Activated T-helper 17 cell treated with anti-CD3 and anti-CD28 coated beads, Interleukin-2, amount 50 U/mL, for 72 hours (primary cell): ENCODE measurements at regions not wholly inside any gene's neighbourhood (a gene's known extent, or its start where the extent isn't known, plus 50 kb on each side); places are given as distances from the start of the nearest gene placed in this dataset.
"Not testable (repeated sequence)": the region's sequence is repeated elsewhere in the genome, so short reads cannot be mapped to it uniquely, and the experiment has no call there.

ENCODE experiments used
- ATAC-seq: fragments of 150-1000 bp; cut with Tn5 transposase; replicated peaks from 2 replicates; pipeline ENCODE4 v1.10.0; 2021; ENCODE audit warnings: mild to moderate bottlenecking, moderate library complexity
- H3K27ac Mint-ChIP-seq: one replicate; pipeline ENCODE4 v1.8.0; 2022; ENCODE audit warnings: mixed read lengths
- H3K27me3 Mint-ChIP-seq: one replicate; pipeline ENCODE4 v1.8.0; 2022; ENCODE audit warnings: mixed read lengths
- H3K36me3 Mint-ChIP-seq: one replicate; pipeline ENCODE4 v1.8.0; 2022; ENCODE audit warnings: low read depth, mild to moderate bottlenecking, mixed read lengths
- H3K4me1 Mint-ChIP-seq: one replicate; pipeline ENCODE4 v1.8.0; 2022; ENCODE audit warnings: mixed read lengths
- H3K4me3 Mint-ChIP-seq: one replicate; pipeline ENCODE4 v1.8.0; 2022; ENCODE audit warnings: mild to moderate bottlenecking, mixed read lengths
- H3K9me3 Mint-ChIP-seq: one replicate; pipeline ENCODE4 v1.8.0; 2022; ENCODE audit warnings: mixed read lengths

GRCh38 chr2:87183373-87183772 is 161.7 kb upstream of the PLGLB1 start:
- H3K4me1 Mint-ChIP-seq, H3K36me3 Mint-ChIP-seq, H3K4me3 Mint-ChIP-seq, ATAC-seq, H3K27ac Mint-ChIP-seq, H3K27me3 Mint-ChIP-seq, H3K9me3 Mint-ChIP-seq: not testable (repeated sequence)

- not testable (repeated sequence) for ATAC-seq, H3K4me1 Mint-ChIP-seq, H3K27me3 Mint-ChIP-seq, H3K27ac Mint-ChIP-seq, H3K4me3 Mint-ChIP-seq, H3K36me3 Mint-ChIP-seq, H3K9me3 Mint-ChIP-seq
Measured at GRCh38 chr2:87184260-87184659, 162.6 kb upstream of the PLGLB1 start.

- not testable (repeated sequence) for H3K36me3 Mint-ChIP-seq, ATAC-seq, H3K27ac Mint-ChIP-seq, H3K4me1 Mint-ChIP-seq, H3K27me3 Mint-ChIP-seq, H3K4me3 Mint-ChIP-seq, H3K9me3 Mint-ChIP-seq
Measured at GRCh38 chr2:87189214-87189613, 167.6 kb upstream of the PLGLB1 start.

GRCh38 chr2:87193336-87193735 is 171.7 kb upstream of the PLGLB1 start:
- H3K9me3 Mint-ChIP-seq, H3K27me3 Mint-ChIP-seq, H3K4me3 Mint-ChIP-seq, H3K27ac Mint-ChIP-seq, H3K36me3 Mint-ChIP-seq, H3K4me1 Mint-ChIP-seq: not testable (repeated sequence)
- peak; percentile 79 for ATAC-seq

- H3K27ac Mint-ChIP-seq, H3K9me3 Mint-ChIP-seq, H3K36me3 Mint-ChIP-seq, H3K4me1 Mint-ChIP-seq, H3K4me3 Mint-ChIP-seq, ATAC-seq, H3K27me3 Mint-ChIP-seq: not testable (repeated sequence)
Measured at GRCh38 chr2:87194254-87194999, 172.8 kb upstream of the PLGLB1 start.

DNA sequence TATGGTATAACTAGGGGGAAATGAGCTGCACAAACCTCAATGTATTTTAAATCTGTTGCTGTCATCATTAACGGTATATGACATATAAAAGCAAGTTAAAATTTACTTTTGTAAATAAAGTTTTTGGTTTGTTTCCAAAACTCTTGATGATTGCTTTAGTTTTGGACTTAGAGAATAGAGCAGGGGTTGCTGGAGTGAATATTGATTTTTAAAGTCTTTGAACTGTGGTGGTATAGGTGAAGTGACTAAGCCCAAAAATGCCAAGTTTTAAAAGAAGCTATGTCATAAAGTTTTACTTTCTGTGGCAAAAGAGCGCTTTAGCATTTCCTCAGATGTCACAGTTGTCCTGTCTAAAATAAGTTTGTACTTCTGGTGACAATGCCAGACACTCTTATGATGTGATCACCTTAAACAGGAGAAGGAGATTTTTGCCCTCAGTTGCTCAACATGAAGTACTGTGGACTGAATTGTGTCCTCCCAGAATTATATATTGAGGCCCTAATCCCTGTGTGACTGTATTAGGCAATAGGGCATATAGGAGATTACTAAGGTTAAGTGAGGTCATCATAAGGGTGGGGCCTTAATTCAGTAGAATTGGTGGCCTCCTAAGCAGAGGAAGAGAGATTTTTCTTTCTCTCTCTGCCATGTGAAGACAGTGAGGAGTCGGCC is 175.2 kb upstream of the PLGLB1 start:
- not testable (repeated sequence) for ATAC-seq, H3K27ac Mint-ChIP-seq, H3K36me3 Mint-ChIP-seq, H3K9me3 Mint-ChIP-seq, H3K4me1 Mint-ChIP-seq, H3K4me3 Mint-ChIP-seq, H3K27me3 Mint-ChIP-seq

DNA sequence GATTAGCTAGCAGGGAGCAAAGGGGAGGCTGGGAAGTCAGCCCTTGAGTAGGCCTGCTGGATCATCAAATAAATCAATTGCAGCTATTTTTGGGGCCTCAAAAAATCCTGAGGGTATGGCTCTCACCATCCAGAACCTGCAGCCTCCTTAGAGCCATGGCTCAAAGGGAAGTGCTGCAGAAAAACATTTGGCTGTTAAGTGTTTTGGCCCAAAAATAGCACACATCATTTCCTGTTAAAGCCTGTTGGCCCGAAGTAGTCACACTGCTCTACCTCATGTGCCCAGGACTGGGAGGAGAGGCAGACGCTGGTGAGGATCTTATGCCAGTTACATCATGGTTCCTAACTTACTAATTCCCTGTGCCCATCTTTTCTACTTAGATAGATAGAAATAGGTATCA is 176.8 kb upstream of the PLGLB1 start:
- not testable (repeated sequence) for H3K27ac Mint-ChIP-seq, H3K4me3 Mint-ChIP-seq, H3K36me3 Mint-ChIP-seq, H3K4me1 Mint-ChIP-seq, H3K27me3 Mint-ChIP-seq, H3K9me3 Mint-ChIP-seq, ATAC-seq

DNA sequence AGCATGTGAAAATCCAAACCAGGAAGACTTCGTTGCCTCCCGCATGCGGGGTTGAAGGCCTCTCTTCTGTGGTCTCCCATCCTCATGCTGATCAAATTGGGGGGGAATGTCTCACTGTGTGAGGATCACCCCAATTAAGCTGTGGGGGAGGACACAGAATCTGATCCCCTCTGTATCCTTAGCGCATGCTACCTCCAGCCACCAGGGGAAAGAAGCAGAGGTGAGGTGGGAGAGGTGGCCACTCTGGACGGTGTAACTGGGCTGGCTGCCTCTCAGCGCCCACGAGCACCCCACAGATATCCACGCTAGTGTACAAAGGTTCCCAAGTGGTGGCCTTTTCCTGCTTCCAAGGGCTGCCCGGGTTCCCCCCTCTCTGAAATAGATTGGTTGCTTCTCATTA is 177.6 kb upstream of the PLGLB1 start:
- not testable (repeated sequence) for H3K9me3 Mint-ChIP-seq, H3K27ac Mint-ChIP-seq, ATAC-seq, H3K36me3 Mint-ChIP-seq, H3K27me3 Mint-ChIP-seq, H3K4me3 Mint-ChIP-seq, H3K4me1 Mint-ChIP-seq

DNA sequence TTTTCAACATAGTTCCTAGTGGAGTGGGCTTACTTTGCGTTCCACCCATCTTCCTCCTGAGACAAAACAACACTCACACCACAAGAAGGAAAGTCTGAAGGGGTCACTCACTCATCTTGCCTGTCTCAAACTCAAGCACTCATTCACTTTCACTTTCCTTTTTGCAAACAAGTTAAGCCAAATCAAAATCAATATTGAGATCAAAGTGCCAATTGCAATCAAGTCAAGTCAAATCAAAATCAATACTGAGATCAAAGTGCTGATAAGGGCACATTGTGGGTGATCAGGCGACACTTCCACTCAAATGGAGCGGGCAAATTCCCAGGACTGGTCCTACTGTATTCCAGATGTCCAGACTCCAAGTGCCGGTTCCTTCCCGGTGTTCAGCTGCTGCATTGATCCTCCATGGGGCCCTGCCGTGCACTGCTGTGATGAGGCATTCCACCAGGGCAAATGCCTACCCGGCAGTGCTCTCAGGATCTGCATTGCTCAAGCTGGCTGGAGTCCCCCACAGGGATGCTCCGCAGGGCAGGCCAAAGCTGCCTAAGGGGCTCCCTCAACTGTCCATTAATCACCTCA is 183.0 kb upstream of the PLGLB1 start:
- not testable (repeated sequence) for H3K36me3 Mint-ChIP-seq, ATAC-seq, H3K9me3 Mint-ChIP-seq, H3K4me3 Mint-ChIP-seq, H3K4me1 Mint-ChIP-seq, H3K27ac Mint-ChIP-seq, H3K27me3 Mint-ChIP-seq

GRCh38 chr2:87212938-87213337 is 191.3 kb upstream of the PLGLB1 start:
- not testable (repeated sequence) for H3K36me3 Mint-ChIP-seq, H3K27me3 Mint-ChIP-seq, ATAC-seq, H3K4me3 Mint-ChIP-seq, H3K9me3 Mint-ChIP-seq, H3K27ac Mint-ChIP-seq, H3K4me1 Mint-ChIP-seq

DNA sequence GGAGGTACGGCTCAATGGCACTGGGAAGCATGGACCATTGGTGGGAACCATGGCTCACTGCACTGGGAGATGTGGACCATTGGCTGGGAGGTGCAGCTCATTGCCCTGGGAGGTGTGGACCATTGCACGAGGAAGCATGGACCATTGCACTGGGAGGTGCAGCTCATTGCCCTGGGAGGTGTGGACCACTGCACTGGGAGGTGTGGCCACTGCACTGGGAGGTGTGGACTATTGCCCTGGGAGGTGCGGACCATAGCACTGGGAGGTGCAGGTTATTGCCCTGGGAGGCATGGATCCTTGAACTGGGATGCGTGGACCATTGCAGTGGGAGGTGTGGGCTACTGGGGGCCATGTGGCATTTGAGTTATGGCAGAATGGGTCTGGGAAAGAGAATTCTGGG is 195.4 kb upstream of the PLGLB1 start:
- not testable (repeated sequence) for H3K4me3 Mint-ChIP-seq, ATAC-seq, H3K4me1 Mint-ChIP-seq, H3K9me3 Mint-ChIP-seq, H3K36me3 Mint-ChIP-seq, H3K27ac Mint-ChIP-seq, H3K27me3 Mint-ChIP-seq

GRCh38 chr2:87217741-87218410 is 196.2 kb upstream of the PLGLB1 start:
- H3K4me3 Mint-ChIP-seq, H3K4me1 Mint-ChIP-seq, H3K27me3 Mint-ChIP-seq, H3K9me3 Mint-ChIP-seq, H3K36me3 Mint-ChIP-seq, H3K27ac Mint-ChIP-seq: not testable (repeated sequence)
- peak; percentile 89 for ATAC-seq

GRCh38 chr2:87220651-87221050 is 199.0 kb upstream of the PLGLB1 start:
- not testable (repeated sequence) for H3K4me3 Mint-ChIP-seq, H3K27ac Mint-ChIP-seq, H3K27me3 Mint-ChIP-seq, ATAC-seq, H3K36me3 Mint-ChIP-seq, H3K4me1 Mint-ChIP-seq, H3K9me3 Mint-ChIP-seq

GRCh38 chr2:87222131-87222530 is 200.5 kb upstream of the PLGLB1 start:
- not testable (repeated sequence) for H3K4me3 Mint-ChIP-seq, H3K4me1 Mint-ChIP-seq, H3K9me3 Mint-ChIP-seq, H3K27ac Mint-ChIP-seq, ATAC-seq, H3K36me3 Mint-ChIP-seq, H3K27me3 Mint-ChIP-seq

DNA sequence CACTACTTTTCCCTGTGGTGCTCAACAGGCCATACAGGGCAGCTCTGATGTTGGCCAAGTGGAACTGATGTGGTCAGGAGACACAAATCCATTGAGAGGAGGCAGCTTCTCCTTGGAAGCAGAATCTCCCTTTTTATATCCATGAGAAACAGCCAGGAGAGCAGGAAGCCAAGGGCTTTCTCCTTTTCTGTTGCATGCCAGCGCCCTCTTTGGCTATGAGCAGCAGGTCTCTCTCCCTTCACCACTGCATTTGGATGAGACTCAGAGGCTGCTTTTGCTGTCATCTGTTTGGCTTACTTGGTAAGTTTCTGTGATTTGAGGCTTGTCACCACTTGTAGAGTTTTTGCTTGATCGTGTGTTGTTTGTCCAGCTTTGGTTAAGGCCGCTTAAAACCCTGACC is 202.2 kb upstream of the PLGLB1 start:
- H3K9me3 Mint-ChIP-seq, H3K27me3 Mint-ChIP-seq, H3K36me3 Mint-ChIP-seq: not testable (repeated sequence)

More for the DNA sequence above, 202.2 kb upstream of the PLGLB1 start:
- H3K4me3 Mint-ChIP-seq, H3K4me1 Mint-ChIP-seq, ATAC-seq, H3K27ac Mint-ChIP-seq: not testable (repeated sequence)
